Ammon's horn (tissue), 1 donor: ENCODE measurements at regions not wholly inside any gene's neighbourhood (a gene's known extent, or its start where the extent isn't known, plus 50 kb on each side); places are given as distances from the start of the nearest gene placed in this dataset.
"Not testable (repeated sequence)": the region's sequence is repeated elsewhere in the genome, so short reads cannot be mapped to it uniquely, and the experiment has no call there.

Source experiments
- DNase-seq: peaks from one replicate; pipeline ENCODE4 v3.0.0-alpha.2; 2016; ENCODE audit warnings: low spot score

DNA sequence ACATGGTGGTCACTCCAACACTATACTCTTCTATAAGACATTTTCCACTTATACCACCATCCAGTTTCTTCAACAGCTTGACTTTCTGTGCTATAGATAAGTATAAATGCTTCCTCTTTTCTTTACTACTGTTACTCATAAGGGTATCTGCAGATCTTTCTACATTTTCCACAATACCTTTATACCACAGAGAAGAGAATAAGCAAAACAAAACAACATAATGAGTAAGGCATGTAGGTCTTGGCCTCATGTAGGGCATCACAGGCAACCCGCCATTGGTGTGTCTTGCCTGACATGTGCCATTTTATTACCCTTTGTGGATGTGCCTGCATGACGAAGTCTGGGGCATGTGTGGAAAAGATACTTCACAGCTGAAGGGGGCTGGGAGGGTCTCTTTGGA, 265.3 kb upstream of the STARD13 start:
- no peak for DNase-seq

DNA sequence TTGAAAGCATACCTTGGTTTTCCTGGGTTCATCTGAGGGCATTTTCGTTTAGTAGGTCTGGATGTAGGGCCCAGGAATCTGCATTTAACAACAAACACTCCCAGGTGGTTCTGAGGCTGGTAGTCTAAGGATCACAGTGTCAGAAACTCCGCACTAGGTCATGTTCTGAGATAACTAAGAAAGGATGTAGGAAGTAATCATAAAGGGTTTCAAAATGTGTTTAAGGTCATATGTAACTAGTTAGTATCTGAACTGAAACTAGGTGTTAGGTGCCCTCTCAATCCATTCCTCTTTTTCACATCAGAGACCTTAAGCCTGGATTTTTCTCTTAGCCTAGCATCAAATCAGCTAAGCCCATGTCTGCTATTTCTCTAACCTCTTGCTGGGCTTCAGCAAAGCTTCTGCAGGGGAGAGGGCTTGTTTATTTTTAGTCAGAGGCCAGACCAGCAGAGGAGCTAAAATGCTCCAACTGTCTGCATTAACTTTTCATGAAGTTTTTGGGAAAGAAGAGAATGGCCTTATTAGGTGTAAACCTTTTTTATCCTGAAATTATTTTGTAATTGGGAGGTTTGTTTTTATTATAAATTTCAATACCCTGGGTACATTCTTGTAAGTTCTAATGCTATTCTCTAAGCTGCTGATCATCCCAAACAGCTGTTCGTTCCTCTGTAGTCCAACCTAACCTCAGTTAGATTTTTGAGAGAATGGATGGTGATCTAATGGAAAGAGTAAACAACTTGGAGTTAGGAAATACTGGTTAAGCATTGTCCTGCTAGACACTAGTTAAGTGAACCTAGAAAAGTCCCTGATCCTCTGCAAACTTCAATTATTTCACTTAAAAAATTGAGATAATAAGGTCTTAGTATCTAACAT, 262.8 kb upstream of the RFC3 start:
- DNase-seq, result no peak

- DNase-seq, result no peak
Measured at GRCh38 chr13:33556828-33557227, 261.1 kb upstream of the RFC3 start.

DNA sequence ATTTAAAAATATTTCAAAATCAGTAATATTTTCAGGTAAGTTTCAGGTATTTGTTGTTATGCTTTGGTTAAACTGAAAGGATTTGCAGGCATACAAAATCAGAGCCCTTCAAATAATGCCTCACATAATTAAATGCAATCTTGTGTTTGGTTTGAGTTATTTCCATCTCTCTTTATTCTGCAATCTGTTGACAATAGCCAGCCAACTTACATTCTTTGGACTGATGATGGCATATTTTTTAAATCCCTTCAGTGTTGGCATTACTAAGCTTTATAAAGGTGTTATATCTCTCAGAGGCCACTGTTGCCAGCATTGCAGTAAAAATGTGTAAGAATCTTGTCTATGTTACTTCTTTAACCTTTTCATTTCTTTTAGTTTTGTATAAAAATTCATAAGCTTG, 257.2 kb upstream of the RFC3 start:
- DNase-seq, result no peak

- DNase-seq, result no peak
Measured at GRCh38 chr13:33561627-33562026, 256.3 kb upstream of the RFC3 start.

DNA sequence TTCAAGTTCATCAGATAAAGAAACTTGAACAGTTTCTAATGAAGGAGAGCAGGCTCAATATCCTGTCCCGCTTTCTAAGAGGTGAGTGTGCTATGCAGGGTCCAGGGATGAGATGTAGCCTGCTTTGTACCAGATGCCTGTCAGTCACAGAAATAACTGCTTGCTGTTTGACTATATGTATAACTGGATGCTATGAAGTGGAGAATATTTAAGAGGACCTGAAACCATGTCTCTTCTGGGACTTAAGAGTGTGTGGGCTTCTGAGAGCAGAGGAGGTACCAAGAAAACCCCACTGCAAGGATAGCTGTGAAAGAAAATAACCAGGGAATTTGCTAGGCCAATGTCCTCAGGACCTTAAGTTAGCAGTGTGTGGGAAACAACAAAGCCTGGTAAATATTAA, 246.3 kb upstream of the RFC3 start:
- no peak for DNase-seq

DNA sequence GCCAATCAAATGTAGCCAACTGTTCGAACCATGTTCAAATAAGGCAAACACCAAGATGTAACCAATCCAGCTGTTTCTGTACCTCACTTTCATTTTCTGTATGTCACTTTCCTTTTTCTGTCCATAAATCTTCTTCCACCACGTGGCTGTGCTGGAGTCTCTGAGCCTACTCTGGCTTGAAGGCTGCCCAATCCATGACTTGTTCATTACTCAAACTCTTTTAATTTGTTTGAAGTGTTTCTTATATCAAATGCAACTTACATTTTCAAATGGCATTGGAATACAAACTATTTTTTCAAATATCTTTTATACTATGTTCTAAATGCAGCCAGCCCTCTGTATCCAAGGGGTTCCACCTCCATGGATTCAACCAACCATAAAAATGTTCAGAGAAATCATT, 245.6 kb upstream of the RFC3 start:
- DNase-seq, result not testable (repeated sequence)

- no peak for DNase-seq
Measured at GRCh38 chr13:33575378-33575777, 242.6 kb upstream of the RFC3 start.

GRCh38 chr13:33577007-33577406, 240.9 kb upstream of the RFC3 start:
- no peak for DNase-seq

DNA sequence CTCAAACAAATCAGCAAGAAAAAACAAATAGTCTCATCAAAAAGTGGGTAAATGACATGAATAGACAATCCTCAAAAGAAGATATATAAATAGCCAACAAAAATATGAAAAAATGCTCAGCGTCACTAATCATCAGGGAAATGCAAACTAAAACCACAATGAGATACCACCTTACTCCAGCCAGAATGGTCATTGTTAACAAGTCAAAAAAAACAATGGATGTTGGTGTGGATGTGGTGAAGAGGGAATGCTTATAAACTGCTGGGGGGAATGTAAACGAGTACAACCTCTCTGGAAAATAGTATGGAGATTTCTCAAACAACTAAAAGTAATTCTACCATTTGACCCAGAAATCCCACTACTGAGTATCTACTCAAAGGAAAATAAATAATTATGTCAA, 239.2 kb upstream of the RFC3 start:
- no peak for DNase-seq

- DNase-seq, result no peak
Measured at GRCh38 chr13:33582121-33582520, 235.8 kb upstream of the RFC3 start.

- DNase-seq, result no peak
Measured at GRCh38 chr13:33583398-33583797, 234.6 kb upstream of the RFC3 start.

GRCh38 chr13:33590936-33591335, 227.0 kb upstream of the RFC3 start:
- peak; percentile 54 for DNase-seq

DNA sequence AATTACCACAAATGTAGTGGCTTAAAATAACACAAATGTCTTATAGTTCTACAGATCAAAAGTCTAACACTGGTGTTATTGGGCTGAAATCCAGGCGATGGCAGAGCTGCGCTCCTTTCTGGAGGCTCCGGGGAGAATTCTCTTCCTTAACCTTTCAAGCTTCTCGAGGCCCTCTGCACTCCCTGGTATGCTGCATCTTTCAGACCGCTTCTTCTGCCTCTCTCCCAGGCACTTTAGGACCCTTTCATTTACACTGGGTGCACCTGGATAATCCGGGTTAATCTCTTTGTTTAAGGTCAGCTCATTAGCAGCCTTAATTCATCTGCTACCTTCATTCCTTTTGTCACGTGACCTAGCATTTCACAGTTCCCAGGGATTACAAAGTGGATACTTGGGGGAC, 211.3 kb upstream of the RFC3 start:
- DNase-seq, result peak; percentile 69

DNA sequence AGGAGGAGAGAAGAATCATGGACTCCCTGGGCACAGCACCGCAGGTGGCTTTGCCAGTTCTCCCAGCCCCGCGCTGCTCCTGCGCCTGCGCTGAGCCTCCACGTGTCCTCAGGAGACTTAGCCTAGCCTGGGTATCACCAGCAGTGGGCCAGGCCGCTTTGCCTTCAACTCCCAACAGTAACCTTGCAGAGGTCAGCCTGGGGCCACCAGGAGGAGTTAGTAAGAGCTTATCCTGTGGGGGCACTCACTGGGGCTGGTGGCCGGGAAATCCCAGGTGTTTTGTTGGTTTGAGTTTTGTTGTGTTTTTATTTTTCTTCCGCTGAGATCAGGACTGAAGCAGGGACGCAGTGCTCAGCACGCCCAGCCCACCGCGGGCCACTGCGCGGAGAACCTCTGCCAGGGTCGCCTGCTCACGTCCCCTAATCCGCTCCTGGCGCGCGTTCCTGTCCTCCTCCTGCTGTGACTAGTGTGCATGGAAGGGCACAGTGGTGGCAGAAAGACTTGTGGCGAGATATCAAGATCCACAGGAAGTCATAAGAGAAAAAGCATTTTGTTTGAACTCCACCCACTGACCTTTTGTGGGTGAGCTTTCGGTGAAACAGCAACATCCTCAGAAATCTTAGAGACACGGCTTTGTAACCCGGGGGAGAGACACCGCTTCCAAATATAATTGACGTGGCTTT, 207.4 kb upstream of the RFC3 start:
- peak; percentile 89 for DNase-seq

- DNase-seq, result peak; percentile 86
Measured at GRCh38 chr13:33611121-33611805, 206.7 kb upstream of the RFC3 start.

DNA sequence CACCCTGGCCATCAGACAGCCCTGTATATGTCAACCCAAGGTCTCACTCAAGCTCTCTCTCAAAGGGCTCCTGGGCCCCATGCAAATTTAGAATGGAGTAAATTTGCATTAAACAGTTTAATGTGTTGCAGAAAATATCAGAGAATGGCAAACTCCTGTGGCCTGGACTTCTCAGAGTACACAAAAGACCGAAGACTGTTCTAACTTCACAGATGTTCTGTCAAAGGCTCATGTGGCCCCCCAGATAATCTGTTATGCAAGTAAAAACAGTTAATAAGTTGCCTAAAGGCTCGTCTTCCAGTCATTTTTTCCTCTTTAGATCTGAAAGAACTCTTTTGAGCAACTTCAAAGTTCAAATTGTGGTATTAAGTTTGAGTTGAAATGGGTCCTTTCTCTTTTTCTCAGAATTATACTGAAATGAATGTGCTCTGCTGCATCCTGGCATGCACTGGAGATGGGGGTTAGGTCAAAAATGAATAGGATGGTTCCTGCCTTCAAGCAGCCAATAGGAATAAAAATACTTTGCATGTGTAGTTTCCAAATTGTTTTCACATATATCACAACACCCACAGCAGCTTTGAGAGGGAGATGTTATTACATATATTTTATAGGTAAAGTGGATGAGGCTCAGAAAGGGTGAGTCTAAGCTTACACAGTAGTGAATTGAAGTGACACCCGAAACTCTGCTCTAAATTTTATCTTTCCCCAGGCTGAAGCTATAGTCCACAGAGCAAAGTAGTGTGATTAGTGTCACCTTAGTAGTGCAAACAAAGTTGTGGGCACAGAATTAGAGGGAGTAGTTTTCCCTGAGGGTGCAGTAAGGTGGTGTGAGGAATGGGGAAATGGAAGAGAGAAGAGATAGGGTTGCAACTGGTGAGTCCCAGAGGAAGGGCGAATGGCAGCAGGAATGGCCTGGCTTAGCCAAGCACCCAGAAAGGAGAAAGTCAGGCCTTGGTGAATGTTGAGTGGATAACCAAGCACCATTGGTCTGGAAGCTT, 205.0 kb upstream of the RFC3 start:
- DNase-seq, result no peak

DNA sequence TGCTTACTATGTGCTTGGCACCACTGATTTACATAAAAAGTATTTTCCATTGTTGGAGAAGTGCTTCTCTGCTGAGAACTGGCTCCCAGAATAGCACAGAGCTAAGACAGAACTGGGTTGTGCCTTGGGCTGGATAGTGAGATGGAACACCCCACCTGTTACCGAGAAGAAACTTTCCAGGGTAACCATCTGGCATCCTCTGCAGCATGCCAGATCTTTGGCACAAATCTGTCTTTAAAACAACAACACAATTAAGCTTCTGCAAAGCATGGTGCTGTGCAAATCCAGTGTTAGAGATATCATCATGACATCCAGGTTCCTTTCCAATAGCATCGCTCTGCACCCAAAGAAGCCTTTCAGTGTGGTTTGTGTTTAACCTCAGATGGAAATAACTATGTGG, 202.5 kb upstream of the RFC3 start:
- peak; percentile 45 for DNase-seq

DNA sequence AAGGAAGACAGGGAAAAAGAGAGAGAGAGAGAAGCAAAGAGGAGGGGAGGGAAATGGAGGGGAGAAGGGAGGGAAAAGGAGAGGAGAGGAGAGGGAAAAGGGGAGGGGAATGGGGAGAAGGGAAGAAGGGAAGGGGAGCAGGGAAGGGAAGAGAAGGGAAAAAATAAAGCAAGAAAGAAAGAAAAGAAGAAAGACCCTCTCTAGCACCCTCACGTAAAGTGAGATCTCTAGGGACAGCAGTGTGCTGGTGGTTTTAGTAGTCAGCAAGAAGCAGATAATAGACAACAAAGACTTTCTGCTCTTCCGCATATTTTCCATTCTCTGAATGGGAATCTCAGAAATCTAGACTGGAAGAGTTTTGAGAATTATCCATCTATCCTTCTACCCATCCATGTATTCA, 201.8 kb upstream of the RFC3 start:
- no peak for DNase-seq

GRCh38 chr13:33617055-33617454, 200.9 kb upstream of the RFC3 start:
- no peak for DNase-seq

DNA sequence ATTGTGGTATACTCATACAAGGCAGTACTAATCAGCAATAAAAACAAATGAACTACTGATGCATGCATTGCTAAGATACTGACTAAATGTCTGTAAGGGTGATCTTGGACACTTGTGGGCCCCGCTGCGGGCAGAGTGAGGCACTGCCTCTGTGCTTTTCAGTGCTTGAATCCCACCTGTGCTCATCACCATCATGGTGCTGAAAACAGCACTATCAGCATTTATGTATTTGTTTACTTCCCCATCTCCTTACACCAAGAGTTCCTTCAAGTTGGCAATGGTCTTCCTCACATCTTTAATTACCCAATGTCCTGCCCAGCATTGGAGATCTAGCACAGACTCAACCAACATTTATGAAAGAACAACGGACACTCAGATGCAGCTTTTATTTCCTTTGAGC, 193.7 kb upstream of the RFC3 start:
- no peak for DNase-seq

DNA sequence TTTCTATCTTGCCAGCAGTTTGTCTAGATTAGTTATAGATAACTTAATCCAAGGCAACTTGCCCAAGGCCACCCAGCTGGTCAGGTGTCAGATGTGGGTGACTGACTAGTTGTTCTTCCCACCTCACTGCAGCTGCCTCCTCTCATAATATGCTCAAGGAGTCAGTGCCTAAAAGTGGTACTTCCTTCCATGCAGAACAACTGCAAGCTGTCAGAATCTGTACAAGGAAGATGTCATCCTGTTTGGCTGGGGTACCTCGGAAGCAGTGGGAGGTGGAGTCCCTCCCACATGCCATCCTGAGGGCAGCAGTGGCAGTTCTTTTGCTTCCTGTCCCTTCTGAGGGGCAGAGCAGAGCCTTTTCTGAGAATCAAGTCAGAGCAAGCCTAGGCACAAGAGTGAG, 193.2 kb upstream of the RFC3 start:
- DNase-seq, result no peak
